BJ (cell line): ENCODE measurements at regions not wholly inside any gene's neighbourhood (a gene's known extent, or its start where the extent isn't known, plus 50 kb on each side); places are given as distances from the start of the nearest gene placed in this dataset.

Experiments
- CTCF ChIA-PET: fragments of 350-600 bp; formaldehyde crosslinking; extraction: SDS; loops from one replicate; lab custom pipeline; 2021; ENCODE audit warnings: antibody characterized with exemption, inconsistent platforms; lab: Yijun Ruan, JAX
- POLR2A ChIA-PET: fragments of 300-600 bp; sonication (Branson Sonifier 250); formaldehyde crosslinking; extraction: SDS; loops from one replicate; lab custom pipeline; 2021; ENCODE audit warnings: antibody characterized with exemption; lab: Charles Lee
- DNase-seq: peaks from one replicate; pipeline ENCODE4 v3.0.0-alpha.2; 2011; ENCODE audit warnings: low read depth
- H3K27me3 ChIP-seq: 2 replicates; pipeline ENCODE4 v1.6.0; 2011; ENCODE audit warnings: low read length; ENCODE audit not compliant: control insufficient read depth, insufficient read depth
- H3K36me3 ChIP-seq: 2 replicates; pipeline ENCODE4 v1.5.1; 2011; ENCODE audit warnings: low read length; ENCODE audit not compliant: control insufficient read depth, insufficient read depth
- H3K4me3 ChIP-seq: 2 replicates; pipeline ENCODE4 v1.5.1; 2011; ENCODE audit warnings: low read depth, mild to moderate bottlenecking, control low read depth, low read length
- TF ChIP-seq, protein P1 (sequence below): IDR thresholded peaks from 2 replicates; pipeline ENCODE4 v1.5.1; 2011; ENCODE audit warnings: low read depth, mild to moderate bottlenecking, control low read depth, inconsistent platforms, low read length, moderate library complexity; ENCODE audit not compliant: insufficient read depth

DNA sequence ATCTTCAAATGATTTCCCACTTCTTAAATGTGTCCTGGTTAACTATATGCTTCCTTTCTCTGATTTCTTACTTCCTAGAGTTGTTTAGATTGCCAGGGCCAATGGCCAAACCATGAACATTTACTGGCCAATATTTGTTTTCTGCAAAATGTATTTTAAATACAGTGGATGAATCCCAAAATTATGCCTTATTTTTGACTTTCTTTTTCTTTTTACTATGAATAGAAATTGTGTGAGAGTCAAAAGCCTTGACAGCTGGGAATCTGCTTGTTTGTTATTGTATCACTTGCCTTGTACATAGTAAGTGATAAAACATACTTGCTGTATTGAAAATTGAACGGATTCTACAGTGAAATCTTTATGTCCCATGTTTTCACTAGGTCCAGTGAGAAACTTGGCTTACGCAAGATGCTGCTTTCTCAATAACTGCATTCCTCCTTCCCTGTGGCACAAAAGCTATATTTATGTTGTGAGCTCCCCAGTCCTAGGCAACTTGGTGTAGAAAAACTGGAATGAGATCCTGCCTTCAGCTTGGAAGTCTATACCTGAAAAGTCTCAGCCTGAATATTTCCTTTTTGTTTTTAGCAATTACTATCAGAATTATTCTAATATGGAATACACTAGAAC is 295.2 kb downstream of the EPHA7 start:
- DNase-seq, result no peak
- no peaks in the 10 kb centered on the region for H3K27me3 ChIP-seq
- TF ChIP-seq, protein P1, sequence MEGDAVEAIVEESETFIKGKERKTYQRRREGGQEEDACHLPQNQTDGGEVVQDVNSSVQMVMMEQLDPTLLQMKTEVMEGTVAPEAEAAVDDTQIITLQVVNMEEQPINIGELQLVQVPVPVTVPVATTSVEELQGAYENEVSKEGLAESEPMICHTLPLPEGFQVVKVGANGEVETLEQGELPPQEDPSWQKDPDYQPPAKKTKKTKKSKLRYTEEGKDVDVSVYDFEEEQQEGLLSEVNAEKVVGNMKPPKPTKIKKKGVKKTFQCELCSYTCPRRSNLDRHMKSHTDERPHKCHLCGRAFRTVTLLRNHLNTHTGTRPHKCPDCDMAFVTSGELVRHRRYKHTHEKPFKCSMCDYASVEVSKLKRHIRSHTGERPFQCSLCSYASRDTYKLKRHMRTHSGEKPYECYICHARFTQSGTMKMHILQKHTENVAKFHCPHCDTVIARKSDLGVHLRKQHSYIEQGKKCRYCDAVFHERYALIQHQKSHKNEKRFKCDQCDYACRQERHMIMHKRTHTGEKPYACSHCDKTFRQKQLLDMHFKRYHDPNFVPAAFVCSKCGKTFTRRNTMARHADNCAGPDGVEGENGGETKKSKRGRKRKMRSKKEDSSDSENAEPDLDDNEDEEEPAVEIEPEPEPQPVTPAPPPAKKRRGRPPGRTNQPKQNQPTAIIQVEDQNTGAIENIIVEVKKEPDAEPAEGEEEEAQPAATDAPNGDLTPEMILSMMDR, result no peak
- ChIA-PET CTCF (no interaction called here), POLR2A (no interaction called here)
- no peaks in the 10 kb centered on the region for H3K36me3 ChIP-seq
- no peak overlapping the region for H3K4me3 ChIP-seq

DNA sequence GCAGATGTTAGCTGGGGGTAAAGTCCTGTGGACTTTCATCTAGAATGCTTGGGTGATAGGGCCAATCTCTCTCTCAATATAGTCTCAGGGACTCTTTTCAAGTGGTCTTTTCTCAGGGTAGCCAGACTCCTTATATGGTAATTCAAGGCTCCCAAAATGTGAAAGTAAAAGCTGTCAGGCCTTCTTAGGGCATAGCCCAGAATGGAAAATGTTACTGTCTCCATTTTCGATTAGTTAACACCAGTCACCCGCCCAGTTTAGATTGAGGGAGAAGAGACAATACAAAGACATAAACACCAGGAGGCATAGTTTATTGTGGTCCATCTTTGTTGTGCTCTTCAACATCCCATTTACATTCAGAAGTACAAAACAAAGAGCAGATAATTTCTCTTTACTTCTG is 295.8 kb downstream of the EPHA7 start:
- POLR2A ChIA-PET, result no interaction called here
- Histone ChIP-seq H3K27me3 (no peaks in the 10 kb centered on the region), H3K4me3 (no peak overlapping the region), H3K36me3 (no peaks in the 10 kb centered on the region)
- CTCF ChIA-PET, result no interaction called here
- DNase-seq, result no peak
- TF ChIP-seq, protein P1, result no peak

DNA sequence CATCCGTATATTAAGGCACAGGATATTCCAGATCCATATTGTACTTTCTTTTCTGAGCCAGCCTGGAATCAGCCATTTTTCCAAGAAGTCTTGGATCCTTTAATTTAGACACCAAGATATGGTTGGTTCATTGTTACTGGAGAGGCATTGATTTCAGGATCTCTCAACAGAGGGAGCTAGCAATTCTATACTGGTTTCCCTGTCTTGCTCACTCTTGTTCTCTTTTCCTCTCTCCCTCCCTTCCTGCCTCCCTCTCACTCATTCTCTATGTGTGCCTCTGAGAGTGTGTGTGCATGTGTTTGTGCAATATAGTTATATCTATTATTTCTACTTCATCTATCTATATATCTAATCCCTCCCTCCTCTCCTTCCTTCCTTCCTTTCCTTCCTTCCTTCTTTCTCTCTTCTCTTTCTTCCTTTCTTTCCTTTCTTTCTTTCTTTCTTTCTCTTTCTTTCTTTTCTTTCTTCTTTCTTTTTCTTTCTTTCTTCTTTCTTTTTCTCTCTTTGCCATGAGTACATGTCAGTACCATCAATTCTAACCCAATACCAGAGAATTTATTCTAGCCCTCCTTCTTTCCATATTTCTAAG is 299.1 kb downstream of the EPHA7 start:
- TF ChIP-seq, protein P1, result no peak
- ChIA-PET CTCF (no interaction called here), POLR2A (no interaction called here)
- Histone ChIP-seq H3K27me3 (no peaks in the 10 kb centered on the region), H3K36me3 (no peaks in the 10 kb centered on the region), H3K4me3 (no peak overlapping the region)
- DNase-seq, result no peak

DNA sequence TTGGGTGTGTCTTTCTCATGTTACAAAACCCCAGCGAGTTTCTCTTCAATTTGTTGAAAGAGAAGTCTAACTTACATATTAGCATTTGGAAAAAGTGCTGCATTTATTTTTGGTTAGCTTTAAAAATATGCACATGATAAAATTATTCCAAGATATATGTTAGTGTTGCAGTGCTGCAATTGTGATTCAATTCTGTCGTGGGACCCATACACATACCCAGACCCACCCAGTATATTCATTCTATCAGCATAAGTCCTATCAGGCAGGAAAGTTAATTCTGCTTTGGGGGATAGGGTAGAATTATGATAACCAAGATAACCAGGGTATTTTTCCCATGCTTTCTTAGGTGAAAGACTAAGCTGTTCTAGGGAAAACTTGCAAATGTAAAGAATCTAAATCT is 313.5 kb downstream of the EPHA7 start:
- no peak overlapping the region for H3K4me3 ChIP-seq
- no peaks in the 10 kb centered on the region for H3K27me3 ChIP-seq
- CTCF ChIA-PET, result no interaction called here
- DNase-seq, result no peak
- POLR2A ChIA-PET, result no interaction called here
- no peaks in the 10 kb centered on the region for H3K36me3 ChIP-seq
- TF ChIP-seq, protein P1, result no peak

DNA sequence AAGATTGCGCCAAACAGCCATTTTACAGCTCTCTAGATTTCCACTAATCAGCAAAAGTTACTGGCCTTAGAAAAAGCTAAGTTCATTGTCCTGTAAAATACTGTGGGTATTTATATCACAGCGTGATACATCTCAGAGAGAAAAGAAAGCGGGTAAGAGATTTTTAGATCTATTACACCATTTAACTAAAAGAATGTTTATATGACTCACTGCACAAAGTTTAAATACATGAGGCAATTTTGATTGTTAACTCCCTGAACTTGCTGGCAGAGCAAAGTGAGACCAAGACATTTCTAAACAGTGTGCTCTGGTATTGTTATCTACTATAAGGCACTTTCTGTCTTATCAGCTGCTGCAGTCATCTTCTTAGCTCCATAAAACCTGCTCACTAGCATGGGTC is 314.3 kb downstream of the EPHA7 start:
- CTCF ChIA-PET, result no interaction called here
- TF ChIP-seq, protein P1, result no peak
- Histone ChIP-seq H3K4me3 (no peak overlapping the region), H3K36me3 (no peaks in the 10 kb centered on the region), H3K27me3 (no peaks in the 10 kb centered on the region)
- DNase-seq, result no peak
- POLR2A ChIA-PET, result no interaction called here
